Heart right ventricle (tissue), 16 donors: ENCODE measurements at regions not wholly inside any gene's neighbourhood (a gene's known extent, or its start where the extent isn't known, plus 50 kb on each side); places are given as distances from the start of the nearest gene placed in this dataset.

Experiments
- ATAC-seq, 8 donors: fragments of 200-7000 bp; cut with Tn5 transposase; one replicate each; pipeline ENCODE4 v1.9.1; 2020; ENCODE audit warnings: mild to moderate bottlenecking in 8 of 8, moderate library complexity in 8 of 8, moderate number of reproducible peaks in 1 of 8
- DNase-seq, 2 donors: peaks; one replicate each; pipeline ENCODE4 v3.0.0-alpha.2; 2020
- H3K27ac ChIP-seq, 10 donors: fragments of 200-600 bp; sonication (generic) in 2 of 10; one replicate each; pipeline versions ENCODE4 v1.5.0 to v1.8.0; 2020 to 2022; ENCODE audit warnings: mild to moderate bottlenecking in 3 of 10
- H3K27me3 ChIP-seq, 7 donors: fragments of 200-600 bp; one replicate each; pipeline ENCODE4 v1.8.0; 2021 to 2022; ENCODE audit warnings: mild to moderate bottlenecking in 2 of 7
- H3K36me3 ChIP-seq, 9 donors: fragments of 200-600 bp; sonication (generic) in 1 of 9; one replicate each; pipeline versions ENCODE4 v1.5.0 to v1.8.0; 2020 to 2022; ENCODE audit warnings: mild to moderate bottlenecking in 2 of 9
- H3K4me1 ChIP-seq, 9 donors: fragments of 200-600 bp; sonication (generic) in 1 of 9; one replicate each; pipeline versions ENCODE4 v1.5.0 to v1.8.0; 2020 to 2022; ENCODE audit warnings: mild to moderate bottlenecking in 4 of 9
- H3K4me3 ChIP-seq, 10 donors: fragments of 200-600 bp; sonication (generic) in 2 of 10; one replicate each; pipeline versions ENCODE4 v1.5.0 to v1.8.0; 2020 to 2022; ENCODE audit warnings: mild to moderate bottlenecking in 7 of 10, moderate library complexity in 2 of 10
- H3K9me3 ChIP-seq, 11 donors: fragments of 200-600 bp in 10 of 11; sonication (generic) in 2 of 11; one replicate each; pipeline versions ENCODE4 v1.5.0 to v1.8.0; 2013 to 2022; ENCODE audit warnings: mild to moderate bottlenecking in 2 of 11, control low read depth in 1 of 11, moderate library complexity in 1 of 11
- CTCF ChIP-seq, 9 donors: fragments of 200-600 bp; sonication (generic) in 2 of 9; IDR thresholded peaks; one replicate each; pipeline versions ENCODE4 v1.5.0 to v1.8.0; 2021 to 2022; ENCODE audit warnings: antibody characterized with exemption in 9 of 9, mild to moderate bottlenecking in 5 of 9, moderate library complexity in 1 of 9
- WGBS, 2 donors: extraction: QIAGEN DNeasy Blood & Tissue Kit; methylation state at CpG; one replicate each; pipeline ENCODE4 v1.1.7; 2013; ENCODE audit warnings: inconsistent platforms in 1 of 2; 5-methylcytosine and 5-hydroxymethylcytosine counted together
- intact Hi-C, 10 donors: fragments of 100-400 bp; cut with DNase I; formaldehyde crosslinking; loops; one replicate each; pipeline versions ENCODE4 v1.11.1 to v1.14.2; 2022
- donor health status: Arrhythmogenic right ventricular cardiomyopathy.
- donor health status: ischemic (EF 13 %, LVEDD 7.1; RV severe dilation, severe dysfunction).
- donor health status: healthy with polysubstance abuse.
- donor health status: DM: no; HTN: yes; CAD: no.
- donor health status: DM: no; HTN: no; CAD: no.
- donor health status: ischemic (EF 25% LVEDD 6.9; RV normal size, moderate dysfunction).
- donor health status: ischemic (EF 25% LVEDD 5.7; RV mildly dilated, moderate dysfunction).
- donor health status: healthy.
- donor health status: DM: yes; HTN: yes; CAD: no.
- donor health status: Ischemic cardiomyopathy.
- donor health status: ischemic (EF 35%, LVEDD 5.7; RV mildly dilated, moderate dysfunction).
- donor health status: nonischemic (EF 11% LVEDD 7.7; RV severe dilation, severe dysfunction).
- donor health status: DM: yes; HTN: yes; CAD: no.
- donor health status: PGD.
- donor health status: ischemic (EF 29% LVEDD 5.4; RV normal size, mild dysfunction).
- donor health status: nonischemic (EF 23%, LVEDD 6.1; RV moderate dilation, normal function).

DNA sequence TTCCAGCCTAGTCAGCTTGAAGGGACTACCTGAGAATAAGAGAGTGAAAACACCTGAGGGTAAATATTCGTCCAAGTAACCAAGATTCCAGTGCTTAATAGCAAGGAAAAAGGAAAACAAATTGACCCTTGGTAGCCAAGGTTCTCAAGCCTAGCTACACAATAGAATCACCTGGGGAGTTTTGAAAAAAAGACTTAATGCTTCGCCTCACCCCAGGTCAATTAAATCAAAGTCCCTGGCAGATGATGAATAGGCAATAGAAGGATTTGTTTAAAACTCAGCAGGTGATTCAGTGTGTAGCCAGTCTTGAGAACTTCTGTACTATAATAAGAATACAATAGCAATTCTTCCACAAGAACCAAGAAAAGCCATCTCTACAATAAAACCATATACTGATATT, 500.2 kb downstream of the XIRP2 start:
- intact Hi-C loops = no loop called here
- DNase-seq (no peak), ATAC-seq (no peak)
- Histone ChIP-seq H3K4me1 (no peaks in the 10 kb centered on the region), H3K4me3 (no peak overlapping the region), H3K9me3 (no peaks in the 10 kb centered on the region), H3K36me3 (no peaks in the 10 kb centered on the region), H3K27me3 (no peaks in the 10 kb centered on the region), H3K27ac (no peak overlapping the region)
- WGBS, 2 donors = 74 to 81% methylated on average over 2 of the region's 2 CpGs
- TF ChIP-seq CTCF (IDR thresholded peaks at IDR 0.05) = no peak

DNA sequence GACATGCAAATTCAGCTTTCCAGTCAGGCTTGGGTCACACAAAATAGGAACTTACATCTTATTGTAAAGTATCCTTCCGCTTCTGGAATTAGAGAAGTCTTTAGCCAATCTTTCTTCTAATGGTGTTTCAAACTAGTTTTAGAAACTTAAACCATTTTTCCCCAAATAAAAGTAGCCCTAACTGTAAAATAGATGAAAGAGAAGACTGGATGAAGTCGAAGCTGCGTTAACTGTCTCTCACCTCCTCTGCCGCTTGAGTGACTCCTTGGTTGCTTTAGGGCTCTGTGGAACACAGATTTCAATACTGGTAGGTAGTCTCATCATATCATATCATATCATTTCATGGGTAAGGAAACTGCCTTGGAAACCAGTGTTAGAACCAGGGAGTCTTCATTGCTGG, 498.4 kb downstream of the XIRP2 start:
- ATAC-seq = no peak
- Histone ChIP-seq H3K9me3 (no peaks in the 10 kb centered on the region), H3K4me3 (no peak overlapping the region), H3K27me3 (no peaks in the 10 kb centered on the region), H3K27ac (no peak overlapping the region), H3K4me1 (no peaks in the 10 kb centered on the region), H3K36me3 (no peaks in the 10 kb centered on the region)
- TF ChIP-seq CTCF (IDR thresholded peaks at IDR 0.05) = no peak
- 79 to 83% methylated on average over 4 of the region's 4 CpGs for WGBS, 2 donors
- intact Hi-C loops = no loop called here
- DNase-seq = no peak

DNA sequence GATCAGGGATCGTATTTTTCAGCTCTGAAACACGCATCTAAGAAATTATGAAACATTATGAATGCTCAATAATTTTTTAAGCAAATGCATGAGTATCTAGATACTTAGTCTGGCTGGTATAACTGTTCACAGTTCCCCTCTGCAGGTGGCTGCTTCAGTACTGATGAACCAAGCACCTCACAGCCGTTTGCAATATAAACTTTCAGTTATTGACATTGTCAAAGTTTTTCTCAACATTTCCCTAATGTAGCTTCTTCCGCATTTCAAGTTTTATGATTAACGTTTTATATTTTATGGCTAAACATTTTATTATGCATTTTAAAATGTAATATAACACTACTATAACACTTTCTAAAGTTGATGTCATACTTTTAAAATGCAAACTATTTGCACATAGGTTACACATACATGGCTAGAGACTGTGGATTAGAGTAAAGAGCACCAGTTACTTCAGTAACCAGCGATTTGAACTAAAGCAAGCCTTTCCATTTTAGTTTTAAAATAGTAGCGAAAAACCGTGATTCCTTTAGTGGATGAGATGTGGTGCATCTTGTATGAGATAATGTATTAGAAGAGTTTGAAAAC, 495.4 kb downstream of the XIRP2 start:
- WGBS, 2 donors = 81 to 82% methylated on average over 8 of the region's 8 CpGs
- Histone ChIP-seq H3K4me3 (no peak overlapping the region), H3K4me1 (no peaks in the 10 kb centered on the region), H3K9me3 (no peaks in the 10 kb centered on the region), H3K27me3 (no peaks in the 10 kb centered on the region), H3K27ac (no peak overlapping the region), H3K36me3 (no peaks in the 10 kb centered on the region)
- ATAC-seq (no peak), DNase-seq (no peak)
- TF ChIP-seq CTCF (IDR thresholded peaks at IDR 0.05) = no peak
- intact Hi-C loops = no loop called here

GRCh38 chr2:167381349-167381748, 493.1 kb downstream of the XIRP2 start:
- no peaks in the 10 kb centered on the region for H3K27me3 ChIP-seq
- no peak for DNase-seq
- WGBS, 2 donors = 91 to 92% methylated on average over 2 of the region's 2 CpGs
- H3K27ac ChIP-seq = no peak overlapping the region
- TF ChIP-seq CTCF (IDR thresholded peaks at IDR 0.05) = no peak
- H3K4me1 ChIP-seq = no peaks in the 10 kb centered on the region
- H3K36me3 ChIP-seq = no peaks in the 10 kb centered on the region
- no peak overlapping the region for H3K4me3 ChIP-seq
- peaks cover 0 to 12% (median 0%) of the 10 kb centered on the region in 11 donors for H3K9me3 ChIP-seq
- no peak for ATAC-seq
- intact Hi-C loops = no loop called here
